ENCODE measurements at regions not wholly inside any gene's neighbourhood (a gene's known extent, or its start where the extent isn't known, plus 50 kb on each side); places are given as distances from the start of the nearest gene placed in this dataset.
"Not testable (repeated sequence)": the region's sequence is repeated elsewhere in the genome, so short reads cannot be mapped to it uniquely, and the experiment has no call there.

DNA sequence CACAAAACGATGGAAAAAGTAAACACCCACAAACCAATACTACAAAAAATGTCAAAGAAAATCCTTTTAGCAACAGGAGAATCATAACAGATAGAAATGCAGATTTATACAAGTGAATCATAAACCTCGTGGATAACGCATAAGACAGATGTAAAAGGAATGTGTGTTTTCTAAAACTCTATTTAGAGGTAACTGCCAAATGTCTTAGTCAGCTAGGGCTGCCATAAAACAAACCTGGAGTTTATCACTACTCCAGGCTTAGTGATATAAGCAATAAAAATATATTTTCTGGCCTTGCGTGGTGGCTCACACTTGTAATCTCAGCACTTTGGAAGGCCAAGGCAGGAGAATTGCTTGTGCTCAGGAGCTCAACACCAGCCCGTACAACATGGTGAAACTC is 1633.5 kb downstream of the NLGN4Y start:
- H3K4me3 ChIP-seq = no peak overlapping the region

GRCh38 chrY:16175740-16176139 is 1651.4 kb downstream of the NLGN4Y start:
- H3K4me3 ChIP-seq; H3K9me3 ChIP-seq (ENCODE audit: low read depth); H3K27me3 ChIP-seq; H3K36me3 ChIP-seq; H3K4me1 ChIP-seq (ENCODE audit: low read depth); H3K27ac ChIP-seq; DNase-seq (ENCODE audit: low read depth in 1 of 2, low spot score in 1 of 2): not testable (repeated sequence)

More for the DNA sequence above, 1633.5 kb downstream of the NLGN4Y start:
- Histone ChIP-seq H3K27ac (no peak overlapping the region), H3K36me3 (no peaks in the 10 kb centered on the region), H3K27me3 (no peaks in the 10 kb centered on the region), H3K9me3 (ENCODE audit: low read depth) (no peaks in the 10 kb centered on the region), H3K4me1 (ENCODE audit: low read depth) (no peaks in the 10 kb centered on the region)
- no peak for DNase-seq (ENCODE audit: low read depth in 1 of 2, low spot score in 1 of 2)
- TF ChIP-seq, protein P1, sequence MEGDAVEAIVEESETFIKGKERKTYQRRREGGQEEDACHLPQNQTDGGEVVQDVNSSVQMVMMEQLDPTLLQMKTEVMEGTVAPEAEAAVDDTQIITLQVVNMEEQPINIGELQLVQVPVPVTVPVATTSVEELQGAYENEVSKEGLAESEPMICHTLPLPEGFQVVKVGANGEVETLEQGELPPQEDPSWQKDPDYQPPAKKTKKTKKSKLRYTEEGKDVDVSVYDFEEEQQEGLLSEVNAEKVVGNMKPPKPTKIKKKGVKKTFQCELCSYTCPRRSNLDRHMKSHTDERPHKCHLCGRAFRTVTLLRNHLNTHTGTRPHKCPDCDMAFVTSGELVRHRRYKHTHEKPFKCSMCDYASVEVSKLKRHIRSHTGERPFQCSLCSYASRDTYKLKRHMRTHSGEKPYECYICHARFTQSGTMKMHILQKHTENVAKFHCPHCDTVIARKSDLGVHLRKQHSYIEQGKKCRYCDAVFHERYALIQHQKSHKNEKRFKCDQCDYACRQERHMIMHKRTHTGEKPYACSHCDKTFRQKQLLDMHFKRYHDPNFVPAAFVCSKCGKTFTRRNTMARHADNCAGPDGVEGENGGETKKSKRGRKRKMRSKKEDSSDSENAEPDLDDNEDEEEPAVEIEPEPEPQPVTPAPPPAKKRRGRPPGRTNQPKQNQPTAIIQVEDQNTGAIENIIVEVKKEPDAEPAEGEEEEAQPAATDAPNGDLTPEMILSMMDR (IDR thresholded peaks at IDR 0.05; ENCODE audit: low read depth, low read length) = no peak

GRCh38 chrY:16205482-16205881 is 1674.5 kb downstream of the CDY2B start:
- not testable (repeated sequence) for H3K4me3 ChIP-seq; H3K27ac ChIP-seq; H3K36me3 ChIP-seq; H3K4me1 ChIP-seq (ENCODE audit: low read depth); H3K27me3 ChIP-seq; H3K9me3 ChIP-seq (ENCODE audit: low read depth); DNase-seq (ENCODE audit: low read depth in 1 of 2, low spot score in 1 of 2)

GRCh38 chrY:16243322-16243721 is 1636.7 kb downstream of the CDY2B start:
- H3K27ac ChIP-seq; H3K4me1 ChIP-seq (ENCODE audit: low read depth); H3K9me3 ChIP-seq (ENCODE audit: low read depth); DNase-seq (ENCODE audit: low read depth in 1 of 2, low spot score in 1 of 2); H3K36me3 ChIP-seq; H3K4me3 ChIP-seq; H3K27me3 ChIP-seq: not testable (repeated sequence)

- H3K27ac ChIP-seq; DNase-seq (ENCODE audit: low read depth in 1 of 2, low spot score in 1 of 2); H3K4me1 ChIP-seq (ENCODE audit: low read depth); H3K9me3 ChIP-seq (ENCODE audit: low read depth); H3K27me3 ChIP-seq; H3K36me3 ChIP-seq; H3K4me3 ChIP-seq: not testable (repeated sequence)
These were observed 1625.3 kb downstream of the CDY2B start for GRCh38 chrY:16254551-16255295.

DNA sequence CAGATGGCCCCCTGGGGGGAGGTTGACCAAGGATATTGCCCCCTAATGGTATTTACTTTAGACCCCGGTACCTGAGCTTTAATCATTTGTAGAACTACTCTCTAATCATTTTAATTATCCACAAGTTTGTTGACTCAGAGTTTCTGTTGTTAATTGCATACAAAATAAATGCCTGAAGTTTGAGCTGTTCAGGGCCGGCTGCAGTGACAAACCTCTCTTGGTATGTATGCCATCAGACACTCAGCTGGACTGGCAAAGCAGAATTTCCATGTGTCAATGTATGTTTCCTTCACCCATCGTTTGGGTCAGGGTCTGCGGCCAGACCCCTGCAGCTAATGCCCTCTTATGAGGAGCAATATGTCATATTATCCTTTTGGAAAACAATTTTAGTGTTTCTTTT is 1624.2 kb downstream of the CDY2B start:
- not testable (repeated sequence) for H3K36me3 ChIP-seq; H3K4me1 ChIP-seq (ENCODE audit: low read depth); H3K27me3 ChIP-seq; H3K4me3 ChIP-seq; H3K9me3 ChIP-seq (ENCODE audit: low read depth); DNase-seq (ENCODE audit: low read depth in 1 of 2, low spot score in 1 of 2); H3K27ac ChIP-seq
